MM.1S (cell line): ENCODE measurements at regions not wholly inside any gene's neighbourhood (a gene's known extent, or its start where the extent isn't known, plus 50 kb on each side); places are given as distances from the start of the nearest gene placed in this dataset.

Experiments used
- EZH2 ChIP-seq: fragments of 300-600 bp; sonication (generic); optimal IDR thresholded peaks from 2 replicates; pipeline ENCODE3; 2017; ENCODE audit warnings: low read depth, mild to moderate bottlenecking, antibody characterized with exemption, low read length, mixed read lengths
- TF ChIP-seq, protein P1 (sequence below): fragments of 300-600 bp; sonication (generic); IDR thresholded peaks from 2 replicates; pipeline ENCODE4 v1.5.1; 2016; ENCODE audit warnings: antibody characterized with exemption, low read length, mixed read lengths

DNA sequence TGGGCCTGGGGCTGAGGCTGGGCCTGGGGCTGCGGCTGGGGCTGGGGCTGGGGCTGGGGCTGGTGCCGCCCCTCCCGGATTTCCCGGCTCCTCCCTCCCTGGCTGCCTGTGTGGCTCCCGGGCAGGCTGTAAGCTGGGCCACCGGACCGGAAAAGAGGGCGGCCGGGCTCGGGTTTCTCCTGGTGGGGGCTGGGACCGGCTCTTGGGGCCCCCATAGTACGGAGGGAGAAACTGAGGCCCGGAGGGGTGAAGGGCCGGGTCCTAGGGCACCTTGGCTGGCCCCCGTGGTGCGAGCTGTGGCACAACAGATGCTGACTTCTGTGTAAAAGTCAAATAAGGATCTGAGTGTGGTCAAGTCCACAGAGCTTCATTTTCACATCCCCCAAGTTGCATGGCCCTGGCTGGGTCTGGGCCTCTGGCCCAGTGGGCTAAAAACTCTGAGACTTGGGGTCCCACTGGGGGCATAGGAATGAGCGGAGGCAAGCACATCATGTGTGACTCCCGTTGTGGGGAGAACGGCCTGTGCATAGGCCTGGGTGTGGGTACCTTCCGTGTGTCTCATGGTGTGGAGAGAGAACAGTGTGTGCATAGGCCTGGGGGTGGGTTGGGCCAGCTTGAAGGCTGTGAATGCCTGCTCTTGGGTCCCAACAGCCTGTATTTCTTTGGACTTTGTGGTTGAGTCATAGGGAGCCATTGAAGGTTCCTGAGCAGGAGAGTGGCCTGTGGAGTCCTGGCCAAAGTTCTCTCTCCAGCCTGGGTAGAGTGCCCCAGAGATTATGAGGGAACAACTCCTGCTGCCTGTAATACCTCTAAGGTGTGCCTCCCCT is 123.9 kb upstream of the CIBAR2 start:
- TF ChIP-seq, protein P1, sequence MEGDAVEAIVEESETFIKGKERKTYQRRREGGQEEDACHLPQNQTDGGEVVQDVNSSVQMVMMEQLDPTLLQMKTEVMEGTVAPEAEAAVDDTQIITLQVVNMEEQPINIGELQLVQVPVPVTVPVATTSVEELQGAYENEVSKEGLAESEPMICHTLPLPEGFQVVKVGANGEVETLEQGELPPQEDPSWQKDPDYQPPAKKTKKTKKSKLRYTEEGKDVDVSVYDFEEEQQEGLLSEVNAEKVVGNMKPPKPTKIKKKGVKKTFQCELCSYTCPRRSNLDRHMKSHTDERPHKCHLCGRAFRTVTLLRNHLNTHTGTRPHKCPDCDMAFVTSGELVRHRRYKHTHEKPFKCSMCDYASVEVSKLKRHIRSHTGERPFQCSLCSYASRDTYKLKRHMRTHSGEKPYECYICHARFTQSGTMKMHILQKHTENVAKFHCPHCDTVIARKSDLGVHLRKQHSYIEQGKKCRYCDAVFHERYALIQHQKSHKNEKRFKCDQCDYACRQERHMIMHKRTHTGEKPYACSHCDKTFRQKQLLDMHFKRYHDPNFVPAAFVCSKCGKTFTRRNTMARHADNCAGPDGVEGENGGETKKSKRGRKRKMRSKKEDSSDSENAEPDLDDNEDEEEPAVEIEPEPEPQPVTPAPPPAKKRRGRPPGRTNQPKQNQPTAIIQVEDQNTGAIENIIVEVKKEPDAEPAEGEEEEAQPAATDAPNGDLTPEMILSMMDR = no peak
- no peak for TF ChIP-seq EZH2
